Astrocyte (in vitro differentiated cells and primary cell): ENCODE measurements at regions not wholly inside any gene's neighbourhood (a gene's known extent, or its start where the extent isn't known, plus 50 kb on each side); places are given as distances from the start of the nearest gene placed in this dataset.
"Not testable (repeated sequence)": the region's sequence is repeated elsewhere in the genome, so short reads cannot be mapped to it uniquely, and the experiment has no call there.

Source experiments
- EZH2 ChIP-seq: IDR thresholded peaks from 2 replicates; pipeline ENCODE4 v1.6.1; 2012; ENCODE audit warnings: mild to moderate bottlenecking, low read length, inconsistent platforms; ENCODE audit not compliant: insufficient read depth
- TF ChIP-seq, protein P1 (sequence below): IDR thresholded peaks from 2 replicates; pipeline ENCODE4 v1.5.1; 2011; ENCODE audit warnings: low read depth, mild to moderate bottlenecking, inconsistent platforms, low read length, moderate library complexity; ENCODE audit not compliant: insufficient read depth

DNA sequence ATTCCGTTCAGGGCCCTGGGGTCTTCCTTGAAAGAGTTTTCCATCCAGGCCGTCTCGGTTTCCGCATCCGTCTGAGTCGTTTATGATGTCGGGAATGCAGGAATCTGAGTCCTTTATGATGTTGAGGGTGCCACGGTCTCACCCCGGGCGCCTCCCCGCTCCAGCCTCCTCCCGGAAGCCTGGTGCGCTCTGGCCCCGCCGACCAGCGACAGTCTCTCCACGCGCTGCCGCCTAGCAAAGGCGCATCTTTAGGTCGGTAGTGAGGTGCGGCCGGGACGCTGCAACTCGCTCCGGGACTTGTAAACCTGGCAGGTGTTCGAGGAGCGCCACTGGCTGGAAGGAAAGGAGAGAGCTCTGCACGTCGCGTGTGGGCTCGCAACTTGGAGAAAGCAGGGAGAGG lies 132.6 kb downstream of the FAM72C start:
- TF ChIP-seq, protein P1, sequence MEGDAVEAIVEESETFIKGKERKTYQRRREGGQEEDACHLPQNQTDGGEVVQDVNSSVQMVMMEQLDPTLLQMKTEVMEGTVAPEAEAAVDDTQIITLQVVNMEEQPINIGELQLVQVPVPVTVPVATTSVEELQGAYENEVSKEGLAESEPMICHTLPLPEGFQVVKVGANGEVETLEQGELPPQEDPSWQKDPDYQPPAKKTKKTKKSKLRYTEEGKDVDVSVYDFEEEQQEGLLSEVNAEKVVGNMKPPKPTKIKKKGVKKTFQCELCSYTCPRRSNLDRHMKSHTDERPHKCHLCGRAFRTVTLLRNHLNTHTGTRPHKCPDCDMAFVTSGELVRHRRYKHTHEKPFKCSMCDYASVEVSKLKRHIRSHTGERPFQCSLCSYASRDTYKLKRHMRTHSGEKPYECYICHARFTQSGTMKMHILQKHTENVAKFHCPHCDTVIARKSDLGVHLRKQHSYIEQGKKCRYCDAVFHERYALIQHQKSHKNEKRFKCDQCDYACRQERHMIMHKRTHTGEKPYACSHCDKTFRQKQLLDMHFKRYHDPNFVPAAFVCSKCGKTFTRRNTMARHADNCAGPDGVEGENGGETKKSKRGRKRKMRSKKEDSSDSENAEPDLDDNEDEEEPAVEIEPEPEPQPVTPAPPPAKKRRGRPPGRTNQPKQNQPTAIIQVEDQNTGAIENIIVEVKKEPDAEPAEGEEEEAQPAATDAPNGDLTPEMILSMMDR: not testable (repeated sequence)
- TF ChIP-seq EZH2: not testable (repeated sequence)
